ENCODE measurements at regions not wholly inside any gene's neighbourhood (a gene's known extent, or its start where the extent isn't known, plus 50 kb on each side); places are given as distances from the start of the nearest gene placed in this dataset.

- TF ChIP-seq CTCF (IDR thresholded peaks at IDR 0.05), result no peak
- TF ChIP-seq POLR2A (IDR thresholded peaks at IDR 0.05), result no peak
These were observed 589.7 kb upstream of the AMELY start for GRCh38 chrY:7501236-7501635.
